HCT116 (cell line): ENCODE measurements at regions not wholly inside any gene's neighbourhood (a gene's known extent, or its start where the extent isn't known, plus 50 kb on each side); places are given as distances from the start of the nearest gene placed in this dataset.
"Not testable (repeated sequence)": the region's sequence is repeated elsewhere in the genome, so short reads cannot be mapped to it uniquely, and the experiment has no call there.

Experiments
- ATAC-seq: fragments of 200-7000 bp; cut with Tn5 transposase; 2 replicates; pipeline ENCODE4 v1.9.1; 2020; ENCODE audit warnings: mild to moderate bottlenecking, moderate library complexity
- BruUV-seq: library from RNA; stranded (reverse); fragments of 400-500 nt; replicated peaks from 2 replicates; lab custom pipeline; 2021; lab: Mats Ljungman, UMichigan
- CTCF ChIA-PET: fragments of 300-600 bp; sonication (Branson Sonifier 250); formaldehyde crosslinking; loops from one replicate; lab custom pipeline; 2021; ENCODE audit warnings: antibody characterized with exemption; lab: Charles Lee
- POLR2A ChIA-PET: fragments of 300-600, 350-600 bp; sonication (Branson Sonifier 250); formaldehyde crosslinking; loops from one replicate; lab custom pipeline; 2021; ENCODE audit warnings: antibody characterized with exemption; lab: Charles Lee
- RAD21 ChIA-PET, 2 experiments: fragments of 300-600 bp; sonication (Branson Sonifier 250); formaldehyde crosslinking; loops; one replicate each; lab custom pipeline; 2023; ENCODE audit warnings: low total read pairs in 2 of 2; ENCODE audit not compliant: uncharacterized antibody in 2 of 2, unreplicated experiment in 2 of 2, low non-redundant PET in 1 of 2; lab: Charles Lee
- DNase-seq: peaks from one replicate; pipeline ENCODE4 v3.0.0-alpha.2; 2010; ENCODE audit warnings: low read depth, low spot score
- H2AFZ ChIP-seq: fragments of 200-600 bp; shearing (Covaris generic), sonication (generic); 2 replicates; pipeline ENCODE4 v1.6.1; 2017; ENCODE audit warnings: low read depth, mixed run types, mixed read lengths, antibody characterized with exemption, low read length; ENCODE audit not compliant: poor library complexity, severe bottlenecking
- H3K27ac ChIP-seq: 2 replicates; pipeline ENCODE4 v1.5.1; 2012; ENCODE audit warnings: low read depth, low read length
- H3K27me3 ChIP-seq: fragments of 200-600 bp; sonication (generic); 2 replicates; pipeline ENCODE4 v1.6.1; 2016; ENCODE audit warnings: mixed run types, low read length, mixed read lengths; ENCODE audit not compliant: insufficient read depth
- H3K36me3 ChIP-seq, 2 experiments: fragments of 200-500 bp in 1 of 2; fragments of 200-600 bp in 1 of 2; sonication (Bioruptor generic) in 1 of 2; sonication (generic) in 1 of 2; 2 replicates each; pipeline versions ENCODE4 v1.5.1 to v1.6.1; 2014 to 2016; ENCODE audit warnings: low read length in 2 of 2, inconsistent platforms in 1 of 2, mixed read lengths in 1 of 2, mixed run types in 1 of 2; ENCODE audit not compliant: insufficient read depth in 2 of 2, control insufficient read depth in 1 of 2
- H3K4me1 ChIP-seq, 2 experiments: fragments of 200-600 bp in 1 of 2; sonication (generic) in 1 of 2; 2 replicates each; pipeline versions ENCODE4 v1.5.1 to v1.6.1; 2012 to 2017; ENCODE audit warnings: low read length in 2 of 2, inconsistent platforms in 1 of 2, mild to moderate bottlenecking in 1 of 2, mixed read lengths in 1 of 2, mixed run types in 1 of 2, moderate library complexity in 1 of 2; ENCODE audit not compliant: insufficient read depth in 2 of 2, control insufficient read depth in 1 of 2
- H3K4me2 ChIP-seq: fragments of 200-600 bp; sonication (generic); 2 replicates; pipeline ENCODE4 v1.6.1; 2017; ENCODE audit warnings: mixed run types, low read length, mixed read lengths
- H3K4me3 ChIP-seq, 2 experiments: fragments of 200-600 bp in 1 of 2; sonication (generic) in 1 of 2; replicated peaks in 1 of 2; 2 replicates each; pipeline ENCODE4 v1.5.1; 2011 to 2016; ENCODE audit warnings: low read length in 2 of 2, control low read depth in 1 of 2, low read depth in 1 of 2, mild to moderate bottlenecking in 1 of 2, mixed read lengths in 1 of 2, mixed run types in 1 of 2
- H3K79me2 ChIP-seq: fragments of 200-600 bp; sonication (generic); 2 replicates; pipeline ENCODE4 v1.6.1; 2017; ENCODE audit warnings: mild to moderate bottlenecking, mixed run types, low read length, moderate library complexity, mixed read lengths; ENCODE audit not compliant: insufficient read depth
- H3K9ac ChIP-seq: fragments of 200-600 bp; sonication (generic); 2 replicates; pipeline ENCODE4 v1.6.1; 2016; ENCODE audit warnings: low read length, mixed read lengths
- H3K9me2 ChIP-seq: fragments of 200-600 bp; sonication (generic), shearing (Covaris generic); 2 replicates; pipeline ENCODE4 v1.6.1; 2017; ENCODE audit warnings: mixed run types, mild to moderate bottlenecking, moderate library complexity; ENCODE audit not compliant: insufficient read depth
- H3K9me3 ChIP-seq, 2 experiments: fragments of 200-500 bp in 1 of 2; fragments of 200-600 bp in 1 of 2; sonication (Bioruptor generic) in 1 of 2; sonication (generic) in 1 of 2; 2 replicates each; pipeline ENCODE4 v1.6.1; 2014 to 2017; ENCODE audit warnings: low read length in 2 of 2, mixed read lengths in 2 of 2, inconsistent platforms in 1 of 2, low read depth in 1 of 2, mild to moderate bottlenecking in 1 of 2, mixed run types in 1 of 2, moderate library complexity in 1 of 2; ENCODE audit not compliant: control insufficient read depth in 1 of 2, insufficient read depth in 1 of 2
- H4K20me1 ChIP-seq: fragments of 200-600 bp; sonication (generic), shearing (Covaris generic); 2 replicates; pipeline ENCODE4 v1.6.1; 2017; ENCODE audit warnings: mixed run types, mild to moderate bottlenecking, moderate library complexity; ENCODE audit not compliant: insufficient read depth
- CBX3 ChIP-seq: IDR thresholded peaks from 2 replicates; pipeline ENCODE4 v1.6.1; 2012; ENCODE audit warnings: low read depth
- CEBPB ChIP-seq: IDR thresholded peaks from 2 replicates; pipeline ENCODE4 v1.6.1; 2012; ENCODE audit warnings: low read depth
- EZH2 ChIP-seq: fragments of 200-600 bp; sonication (generic); IDR thresholded peaks from 2 replicates; pipeline ENCODE4 v1.6.1; 2017; ENCODE audit warnings: antibody characterized with exemption, mixed run types
- EZH2phosphoT487 ChIP-seq: fragments of 200-600 bp; IDR thresholded peaks from 2 replicates; pipeline ENCODE4 v1.6.1; 2018; ENCODE audit warnings: antibody characterized with exemption, borderline replicate concordance
- FOSL1 ChIP-seq: IDR thresholded peaks from 2 replicates; pipeline ENCODE4 v1.6.1; 2012; ENCODE audit warnings: low read depth
- JUND ChIP-seq: IDR thresholded peaks from 2 replicates; pipeline ENCODE4 v1.6.1; 2012
- POLR2AphosphoS5 ChIP-seq: IDR thresholded peaks from 2 replicates; pipeline ENCODE4 v1.6.1; 2011; ENCODE audit warnings: mild to moderate bottlenecking, low read depth, low read length, moderate library complexity
- RAD21 ChIP-seq: IDR thresholded peaks from 2 replicates; pipeline ENCODE4 v1.6.1; 2012; ENCODE audit warnings: low read depth, mild to moderate bottlenecking
- SP1 ChIP-seq: IDR thresholded peaks from 2 replicates; pipeline ENCODE4 v1.6.1; 2012; ENCODE audit warnings: low read depth
- SRF ChIP-seq: IDR thresholded peaks from 2 replicates; pipeline ENCODE4 v1.6.1; 2012; ENCODE audit warnings: low read depth
- TCF7L2 ChIP-seq: IDR thresholded peaks from 2 replicates; pipeline ENCODE4 v1.7.0; 2011; ENCODE audit warnings: borderline replicate concordance, inconsistent platforms; ENCODE audit not compliant: insufficient read depth, insufficient read length; ENCODE audit errors: extremely low read depth
- YY1 ChIP-seq: IDR thresholded peaks from 2 replicates; pipeline ENCODE4 v1.6.1; 2011; ENCODE audit warnings: low read length, low read depth, moderate library complexity, mild to moderate bottlenecking; ENCODE audit not compliant: insufficient replicate concordance; ENCODE audit errors: extremely low read depth
- ZNF274 ChIP-seq: fragments of 200-500 bp; sonication (Bioruptor generic); IDR thresholded peaks from 2 replicates; pipeline ENCODE4 v1.6.1; 2014; ENCODE audit warnings: mild to moderate bottlenecking, low read depth, low read length, inconsistent platforms
- intact Hi-C: fragments of 100-400 bp; cut with micrococcal nuclease; formaldehyde crosslinking; loops from 2 replicates; pipeline ENCODE4 v1.10.0; 2022
- TF ChIP-seq, protein P1 (sequence below): IDR thresholded peaks from 2 replicates; pipeline ENCODE4 v1.6.1; 2011; ENCODE audit warnings: mild to moderate bottlenecking, low read length, moderate library complexity; ENCODE audit not compliant: insufficient replicate concordance; ENCODE audit errors: extremely low read depth
- TF ChIP-seq, protein P2 (sequence below), 3 experiments: fragments of 200-600 bp in 1 of 3; sonication (generic) in 1 of 3; IDR thresholded peaks in 2 of 3; conservative IDR thresholded peaks in 1 of 3; 2 replicates each; pipeline ENCODE4 v1.5.1; 2012 to 2017; ENCODE audit warnings: low read depth in 2 of 3, low read length in 2 of 3, antibody characterized with exemption in 1 of 3, borderline replicate concordance in 1 of 3, control low read depth in 1 of 3, mild to moderate bottlenecking in 1 of 3, mixed read lengths in 1 of 3, mixed run types in 1 of 3, moderate library complexity in 1 of 3; ENCODE audit not compliant: insufficient read depth in 1 of 3
- TF ChIP-seq, protein P3 (sequence below): IDR thresholded peaks from 2 replicates; pipeline ENCODE4 v1.6.1; 2012

DNA sequence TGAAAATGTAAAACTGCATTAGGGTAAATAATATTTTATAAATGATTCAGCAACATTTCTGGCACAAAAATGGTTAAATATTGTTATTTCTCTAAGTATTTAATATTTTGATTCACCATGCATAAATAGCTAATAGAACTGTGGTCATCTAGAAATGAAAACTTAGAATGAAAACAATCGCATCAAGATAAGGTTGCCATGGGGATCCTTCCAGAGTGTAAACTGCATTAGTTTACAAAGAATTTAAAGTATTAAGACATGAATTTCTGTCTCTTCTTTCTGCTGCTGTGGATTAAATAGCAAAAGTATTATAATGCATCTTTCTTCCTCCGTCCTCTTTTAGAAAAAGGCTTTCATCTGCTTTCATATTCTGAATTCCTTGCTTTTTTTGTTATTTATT, 1064.6 kb upstream of the SLIT2 start:
- H3K9me3 ChIP-seq: no peaks in the 10 kb centered on the region

DNA sequence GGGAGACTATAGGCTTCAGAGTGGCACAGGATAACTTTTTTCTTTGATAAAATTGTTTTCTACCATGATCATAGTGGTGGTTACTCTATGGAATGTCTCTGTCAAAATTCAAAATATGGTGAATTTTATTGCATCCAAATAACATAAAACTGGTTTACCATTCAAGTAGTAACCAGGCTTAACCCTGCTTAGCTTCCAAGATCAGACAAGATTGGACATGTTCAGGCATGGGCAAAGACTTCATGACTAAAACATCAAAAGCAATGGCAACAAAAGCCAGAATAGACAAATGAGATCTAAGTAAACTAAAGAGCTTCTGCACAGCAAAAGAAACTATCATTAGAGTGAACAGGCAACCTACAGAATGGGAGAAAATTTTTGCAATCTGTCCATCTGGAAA, 1070.1 kb upstream of the SLIT2 start:
- H2AFZ ChIP-seq, H3K4me1 ChIP-seq, H3K27ac ChIP-seq, intact Hi-C loops, H3K4me2 ChIP-seq, H3K9me3 ChIP-seq, H3K79me2 ChIP-seq, H3K4me3 ChIP-seq, POLR2A ChIA-PET, RAD21 ChIA-PET, DNase-seq, H4K20me1 ChIP-seq, H3K9me2 ChIP-seq, H3K36me3 ChIP-seq, BruUV-seq, CTCF ChIA-PET, ATAC-seq, H3K9ac ChIP-seq, H3K27me3 ChIP-seq: not testable (repeated sequence)

More for the DNA sequence above, 1064.6 kb upstream of the SLIT2 start:
- Histone ChIP-seq H3K9ac (no peak overlapping the region), H3K79me2 (no peaks in the 10 kb centered on the region), H3K27ac (no peak overlapping the region), H3K27me3 (no peaks in the 10 kb centered on the region), H3K9me2 (no peaks in the 10 kb centered on the region), H3K4me2 (no peak overlapping the region), H3K4me1 (no peaks in the 10 kb centered on the region), H3K4me3 (no peak overlapping the region), H3K36me3 (no peaks in the 10 kb centered on the region), H2AFZ (no peak overlapping the region), H4K20me1 (no peaks in the 10 kb centered on the region)
- ATAC-seq (no peak), DNase-seq (no peak)
- CTCF ChIA-PET: no interaction called here
- RAD21 ChIA-PET: no interaction called here
- intact Hi-C loops: no loop called here
- no TSS peak for BruUV-seq
- POLR2A ChIA-PET: no interaction called here
- no peak for TF ChIP-seq YY1
- TF ChIP-seq POLR2AphosphoS5: no peak
- no peak for TF ChIP-seq CBX3
- no peak for TF ChIP-seq CEBPB
- TF ChIP-seq SRF: no peak
- TF ChIP-seq TCF7L2: no peak
- TF ChIP-seq, protein P1, sequence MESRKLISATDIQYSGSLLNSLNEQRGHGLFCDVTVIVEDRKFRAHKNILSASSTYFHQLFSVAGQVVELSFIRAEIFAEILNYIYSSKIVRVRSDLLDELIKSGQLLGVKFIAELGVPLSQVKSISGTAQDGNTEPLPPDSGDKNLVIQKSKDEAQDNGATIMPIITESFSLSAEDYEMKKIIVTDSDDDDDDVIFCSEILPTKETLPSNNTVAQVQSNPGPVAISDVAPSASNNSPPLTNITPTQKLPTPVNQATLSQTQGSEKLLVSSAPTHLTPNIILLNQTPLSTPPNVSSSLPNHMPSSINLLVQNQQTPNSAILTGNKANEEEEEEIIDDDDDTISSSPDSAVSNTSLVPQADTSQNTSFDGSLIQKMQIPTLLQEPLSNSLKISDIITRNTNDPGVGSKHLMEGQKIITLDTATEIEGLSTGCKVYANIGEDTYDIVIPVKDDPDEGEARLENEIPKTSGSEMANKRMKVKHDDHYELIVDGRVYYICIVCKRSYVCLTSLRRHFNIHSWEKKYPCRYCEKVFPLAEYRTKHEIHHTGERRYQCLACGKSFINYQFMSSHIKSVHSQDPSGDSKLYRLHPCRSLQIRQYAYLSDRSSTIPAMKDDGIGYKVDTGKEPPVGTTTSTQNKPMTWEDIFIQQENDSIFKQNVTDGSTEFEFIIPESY: no peak
- no peak for TF ChIP-seq SP1
- no peak for TF ChIP-seq EZH2phosphoT487
- TF ChIP-seq RAD21: no peak
- TF ChIP-seq ZNF274: no peak
- TF ChIP-seq, protein P2, sequence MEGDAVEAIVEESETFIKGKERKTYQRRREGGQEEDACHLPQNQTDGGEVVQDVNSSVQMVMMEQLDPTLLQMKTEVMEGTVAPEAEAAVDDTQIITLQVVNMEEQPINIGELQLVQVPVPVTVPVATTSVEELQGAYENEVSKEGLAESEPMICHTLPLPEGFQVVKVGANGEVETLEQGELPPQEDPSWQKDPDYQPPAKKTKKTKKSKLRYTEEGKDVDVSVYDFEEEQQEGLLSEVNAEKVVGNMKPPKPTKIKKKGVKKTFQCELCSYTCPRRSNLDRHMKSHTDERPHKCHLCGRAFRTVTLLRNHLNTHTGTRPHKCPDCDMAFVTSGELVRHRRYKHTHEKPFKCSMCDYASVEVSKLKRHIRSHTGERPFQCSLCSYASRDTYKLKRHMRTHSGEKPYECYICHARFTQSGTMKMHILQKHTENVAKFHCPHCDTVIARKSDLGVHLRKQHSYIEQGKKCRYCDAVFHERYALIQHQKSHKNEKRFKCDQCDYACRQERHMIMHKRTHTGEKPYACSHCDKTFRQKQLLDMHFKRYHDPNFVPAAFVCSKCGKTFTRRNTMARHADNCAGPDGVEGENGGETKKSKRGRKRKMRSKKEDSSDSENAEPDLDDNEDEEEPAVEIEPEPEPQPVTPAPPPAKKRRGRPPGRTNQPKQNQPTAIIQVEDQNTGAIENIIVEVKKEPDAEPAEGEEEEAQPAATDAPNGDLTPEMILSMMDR (IDR thresholded peaks at IDR 0.05 in 2 of 3, conservative IDR thresholded peaks at IDR 0.05 in 1 of 3; ENCODE audit: borderline replicate concordance in 1 of 3, insufficient read depth in 1 of 3, low read depth in 2 of 3, low read length in 2 of 3): no peak
- TF ChIP-seq EZH2: no peak
- TF ChIP-seq FOSL1: no peak
- no peak for TF ChIP-seq JUND
- TF ChIP-seq, protein P3, sequence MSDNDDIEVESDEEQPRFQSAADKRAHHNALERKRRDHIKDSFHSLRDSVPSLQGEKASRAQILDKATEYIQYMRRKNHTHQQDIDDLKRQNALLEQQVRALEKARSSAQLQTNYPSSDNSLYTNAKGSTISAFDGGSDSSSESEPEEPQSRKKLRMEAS: no peak
